Dermis microvascular lymphatic vessel endothelial cell (primary cell): ENCODE measurements at regions not wholly inside any gene's neighbourhood (a gene's known extent, or its start where the extent isn't known, plus 50 kb on each side); places are given as distances from the start of the nearest gene placed in this dataset.
"Not testable (repeated sequence)": the region's sequence is repeated elsewhere in the genome, so short reads cannot be mapped to it uniquely, and the experiment has no call there.

Source experiments
- DNase-seq, 2 donors: peaks; one replicate each; pipeline versions ENCODE4 v3.0.0 to v3.0.0-alpha.2; 2010; ENCODE audit warnings: low read depth in 2 of 2

DNA sequence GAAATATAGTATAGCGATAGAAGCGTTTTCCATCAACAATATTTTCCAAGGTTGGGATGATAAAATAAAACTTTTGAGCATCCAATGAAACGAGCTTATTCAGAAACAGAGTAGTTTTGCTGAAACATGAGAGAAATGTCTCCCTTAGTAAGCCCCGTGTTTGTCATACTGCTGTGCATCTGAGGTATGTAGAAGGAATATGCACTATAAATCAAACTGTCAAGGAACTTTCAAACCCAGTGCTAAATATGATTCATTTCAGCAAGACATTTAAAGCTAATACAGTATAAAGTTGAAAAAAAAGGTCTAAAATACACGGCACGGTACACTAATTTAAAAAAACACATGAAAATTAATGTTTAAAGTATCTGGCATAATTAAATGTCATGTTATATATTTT lies 546.2 kb downstream of the SLITRK5 start:
- DNase-seq: no peak

GRCh38 chr13:88217883-88218282 lies 546.7 kb downstream of the SLITRK5 start:
- no peak for DNase-seq

- DNase-seq: no peak
Observed at GRCh38 chr13:88223958-88224357, 552.8 kb downstream of the SLITRK5 start.

DNA sequence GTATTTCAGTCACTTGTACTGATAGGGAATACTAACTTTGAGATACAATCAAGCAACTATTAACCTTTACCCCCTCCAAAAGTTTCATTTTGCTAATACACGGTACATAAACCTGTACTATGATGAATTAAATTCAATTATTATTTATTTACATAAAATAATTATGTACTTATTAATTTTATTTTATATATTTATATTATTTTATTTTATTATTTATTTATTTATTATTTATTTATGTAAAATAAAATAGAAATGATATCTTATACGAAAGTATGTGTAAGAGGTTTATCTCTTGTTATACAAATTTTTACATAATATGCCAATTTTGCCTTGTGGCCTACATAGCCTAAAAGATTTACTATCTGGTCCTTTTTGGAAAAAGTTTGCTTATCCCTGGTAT lies 564.3 kb downstream of the SLITRK5 start:
- no peak for DNase-seq

- DNase-seq: no peak
Observed at GRCh38 chr13:88246239-88246638, 575.1 kb downstream of the SLITRK5 start.

DNA sequence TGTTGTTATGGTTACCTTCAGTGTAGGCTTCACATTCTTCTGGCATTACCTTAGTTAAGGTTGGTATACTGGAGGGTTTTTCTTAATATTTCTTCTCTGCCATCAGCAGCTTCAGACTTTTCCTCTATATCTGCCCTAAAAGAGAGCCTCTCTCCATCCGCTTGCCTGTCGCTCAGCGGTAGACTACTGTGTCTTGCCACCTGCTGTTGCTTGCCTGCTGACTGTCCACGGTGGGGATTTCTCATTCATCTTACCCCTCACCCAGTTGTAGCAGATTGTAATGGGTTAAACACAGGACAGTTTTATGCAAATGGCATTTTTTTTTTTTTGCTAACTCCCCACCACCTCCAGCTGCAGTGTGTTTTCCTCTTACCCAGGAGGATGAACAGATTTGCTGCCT lies 577.2 kb downstream of the SLITRK5 start:
- no peak for DNase-seq

- DNase-seq: no peak
Observed at GRCh38 chr13:88257706-88258105, 586.5 kb downstream of the SLITRK5 start.

DNA sequence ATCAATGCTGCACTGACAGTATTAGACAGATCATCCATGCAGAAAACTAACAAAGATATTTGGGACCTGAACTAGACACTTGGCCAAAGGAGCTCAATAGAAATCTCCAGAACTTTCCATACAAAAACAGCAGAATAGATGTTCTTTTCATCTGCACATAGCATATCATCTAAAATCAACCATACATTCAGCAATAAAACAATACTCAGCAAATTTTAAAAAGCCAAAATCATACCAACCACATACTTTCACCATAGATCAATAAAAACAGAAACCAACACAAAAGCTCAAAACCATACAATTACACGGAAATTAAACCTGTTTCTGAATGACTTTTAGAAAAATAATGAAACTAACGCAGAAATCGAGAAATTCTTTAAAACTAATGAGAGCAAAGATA lies 592.6 kb downstream of the SLITRK5 start:
- no peak for DNase-seq

GRCh38 chr13:88281841-88282240 lies 610.7 kb downstream of the SLITRK5 start:
- DNase-seq: no peak

DNA sequence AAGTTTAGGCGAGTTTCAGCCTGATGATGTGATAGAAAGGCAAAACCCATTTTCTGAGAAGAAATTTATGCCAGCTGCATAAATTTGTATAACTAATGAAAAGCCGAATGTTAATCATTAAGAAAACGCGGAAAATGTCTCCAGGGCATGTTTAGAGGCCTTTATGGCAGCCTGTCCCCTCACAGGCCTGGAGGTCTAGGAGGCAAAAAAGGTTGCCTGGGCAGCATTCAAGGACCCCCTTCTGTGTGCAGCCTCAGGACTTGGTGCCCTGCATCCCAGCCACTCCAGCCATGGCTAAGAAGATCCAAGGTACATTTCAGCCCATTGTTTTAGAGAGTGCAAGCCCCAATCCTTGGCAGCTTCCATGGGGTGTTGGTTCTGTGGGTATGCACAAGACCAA lies 614.2 kb downstream of the SLITRK5 start:
- no peak for DNase-seq

DNA sequence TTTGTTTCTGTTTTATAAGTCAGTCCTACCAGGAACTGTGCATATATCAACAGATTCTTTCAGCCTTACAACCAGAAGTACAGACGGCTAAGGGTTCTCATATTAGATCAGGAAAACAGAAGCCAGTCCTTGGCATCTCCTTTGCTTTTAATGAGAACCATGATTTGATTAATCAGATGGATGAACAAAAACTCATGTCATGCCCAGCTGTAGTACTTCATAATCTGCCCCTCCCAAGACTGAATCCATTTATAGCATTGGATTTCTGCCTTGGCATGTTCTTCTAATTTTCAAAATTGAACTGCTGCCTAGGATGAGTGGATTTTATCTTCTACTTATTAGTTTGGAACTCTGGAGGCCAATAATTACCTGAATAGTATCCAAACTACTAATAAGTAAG lies 617.2 kb downstream of the SLITRK5 start:
- no peak for DNase-seq

DNA sequence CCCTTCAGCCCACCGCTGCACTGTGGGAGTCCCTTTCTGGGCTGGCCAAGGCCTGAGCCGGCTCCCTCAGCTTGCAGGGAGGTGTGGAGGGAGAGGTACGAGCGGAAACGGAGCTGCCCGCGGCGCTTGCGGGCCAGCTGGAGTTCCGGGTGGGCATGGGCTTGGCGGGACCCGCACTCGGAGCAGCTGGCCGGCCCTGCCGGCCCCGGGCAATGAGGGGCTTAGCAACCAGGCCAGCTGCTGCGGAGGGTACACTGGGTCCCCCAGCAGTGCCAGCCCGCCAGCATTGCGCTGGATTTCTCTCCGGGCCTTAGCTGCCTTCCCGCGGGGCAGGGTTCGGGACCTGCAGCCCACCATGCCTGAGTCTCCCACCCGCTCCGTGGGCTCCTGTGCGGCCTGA lies 620.6 kb downstream of the SLITRK5 start:
- DNase-seq: not testable (repeated sequence)

DNA sequence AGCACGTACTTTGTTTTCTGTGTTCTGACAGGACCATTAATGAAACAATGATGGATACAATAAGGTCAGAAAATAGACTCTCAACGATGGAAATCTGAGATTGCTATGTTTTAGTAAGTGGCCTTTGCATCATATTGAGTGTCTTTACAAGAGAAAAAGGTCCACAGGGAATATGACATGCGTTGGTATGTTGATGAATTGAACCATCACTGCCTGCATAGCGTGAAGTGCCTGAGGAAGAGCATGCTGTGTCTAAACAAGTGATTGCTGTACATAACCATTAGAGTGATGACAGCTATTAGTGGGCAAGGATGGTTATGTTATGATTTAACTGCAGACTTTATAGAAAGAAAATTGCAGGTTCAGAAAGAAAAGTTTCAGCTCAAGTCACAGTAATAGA lies 623.2 kb downstream of the SLITRK5 start:
- no peak for DNase-seq

DNA sequence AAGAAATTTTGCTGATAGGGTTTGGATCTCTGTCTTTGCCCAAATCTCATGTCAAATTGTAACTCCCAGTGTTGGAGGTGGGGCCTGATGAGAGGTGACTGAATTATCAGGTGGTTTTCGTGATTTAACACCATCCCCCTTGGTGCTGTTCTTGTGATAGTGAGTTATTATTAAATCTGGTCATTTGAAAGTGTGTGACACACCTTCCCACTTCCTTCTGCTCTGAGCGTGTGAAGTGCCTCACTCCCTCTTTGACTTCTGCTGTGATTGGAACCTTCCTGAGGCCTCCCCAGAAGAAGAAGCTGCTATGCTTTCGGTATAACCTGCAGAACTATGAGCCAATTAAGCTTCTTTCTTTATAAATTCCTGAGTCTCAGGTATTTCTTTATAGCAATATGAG lies 632.0 kb downstream of the SLITRK5 start:
- DNase-seq: no peak

DNA sequence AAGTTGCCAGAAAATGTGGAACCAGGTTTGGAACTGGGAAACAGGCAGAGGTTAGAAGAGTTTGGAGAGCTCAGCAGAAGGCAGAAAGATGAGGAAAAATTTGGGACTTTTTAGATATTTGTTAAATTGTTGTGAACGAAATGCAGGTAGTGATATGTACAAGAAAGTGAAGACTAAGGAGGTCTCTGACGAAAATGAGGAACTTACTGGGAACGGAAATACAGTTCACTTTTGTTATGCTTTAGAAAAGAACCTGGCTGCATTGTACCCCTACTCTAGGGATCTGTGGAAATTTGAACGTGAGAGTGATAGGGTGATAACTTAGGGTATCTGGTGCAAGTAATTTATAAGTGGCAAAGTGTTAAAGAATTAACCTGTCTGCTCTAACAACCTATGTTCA lies 632.4 kb downstream of the SLITRK5 start:
- DNase-seq: no peak

- no peak for DNase-seq
Observed at GRCh38 chr13:88314496-88314895, 643.3 kb downstream of the SLITRK5 start.

DNA sequence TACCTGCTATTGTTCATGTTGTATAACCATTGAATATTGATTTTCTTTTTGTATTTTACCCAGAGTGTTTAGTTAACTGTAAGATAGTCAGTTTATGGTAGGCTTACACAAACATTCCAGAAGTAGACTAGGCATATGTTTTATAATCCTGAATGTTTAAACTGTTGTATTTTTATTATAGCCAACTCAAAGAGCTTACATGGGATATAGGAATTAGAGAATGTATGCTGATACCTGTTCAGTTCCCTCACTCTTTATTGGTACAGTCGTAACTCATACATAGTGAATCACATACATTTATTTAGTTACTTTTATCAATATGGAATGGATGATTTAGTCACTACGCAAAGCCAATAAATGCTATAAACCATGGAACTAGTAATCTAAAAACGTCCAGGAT lies 657.9 kb downstream of the SLITRK5 start:
- no peak for DNase-seq

DNA sequence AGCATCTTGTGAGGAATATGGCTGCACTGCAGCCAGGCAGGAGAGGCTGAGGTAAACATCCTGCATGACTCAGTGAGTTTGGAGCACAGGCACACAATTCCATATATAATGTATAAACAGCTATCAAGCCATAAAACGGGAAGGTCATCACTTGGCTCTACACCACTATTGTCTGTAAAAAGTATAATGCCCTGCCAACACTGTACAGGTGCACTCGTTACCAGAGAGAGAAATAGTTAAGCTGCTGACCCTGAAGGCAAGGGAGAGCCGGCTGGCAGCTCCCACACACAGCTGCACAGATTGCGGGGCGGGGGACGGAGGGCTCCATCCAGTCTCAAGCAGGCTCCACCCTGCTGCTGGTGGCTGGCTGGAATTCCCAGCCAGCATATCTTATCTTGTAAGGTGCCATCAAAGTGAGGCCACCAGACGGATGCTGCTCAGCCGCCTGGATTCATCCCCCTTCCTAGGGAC lies 668.1 kb downstream of the SLITRK5 start:
- no peak for DNase-seq

DNA sequence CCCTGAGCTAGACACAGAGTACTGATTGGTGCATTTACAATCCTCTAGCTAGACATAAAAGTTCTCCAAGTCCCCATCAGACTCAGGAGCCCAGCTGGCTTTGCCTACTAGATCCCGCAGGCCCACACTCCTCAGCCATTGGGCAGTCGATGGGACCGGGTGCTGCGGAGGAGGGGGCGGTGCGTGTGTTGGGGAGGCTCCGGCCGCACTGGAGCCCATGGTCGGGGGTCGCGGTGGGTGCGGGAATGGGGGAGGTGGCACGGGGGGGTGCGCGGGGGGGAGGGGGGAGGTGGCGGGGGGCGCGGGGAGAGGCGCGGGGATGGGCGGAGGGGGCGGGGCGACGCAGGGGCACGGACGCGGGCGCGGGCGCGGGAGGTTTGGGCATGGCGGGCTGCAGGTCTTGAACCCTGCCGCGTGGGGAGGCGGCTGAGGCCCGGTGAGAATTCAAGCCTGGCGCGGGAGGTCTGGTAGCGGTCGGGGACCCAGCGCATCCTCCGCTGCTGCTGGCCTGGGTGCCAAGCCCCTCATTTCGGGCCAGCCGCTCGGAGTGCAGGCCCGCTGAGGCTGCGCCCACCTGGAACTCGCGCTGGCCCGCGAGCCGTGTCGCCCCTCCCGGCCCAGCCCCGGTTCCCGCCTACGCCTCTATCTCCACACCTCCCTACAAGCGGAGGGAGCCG lies 674.1 kb downstream of the SLITRK5 start:
- DNase-seq: no peak

DNA sequence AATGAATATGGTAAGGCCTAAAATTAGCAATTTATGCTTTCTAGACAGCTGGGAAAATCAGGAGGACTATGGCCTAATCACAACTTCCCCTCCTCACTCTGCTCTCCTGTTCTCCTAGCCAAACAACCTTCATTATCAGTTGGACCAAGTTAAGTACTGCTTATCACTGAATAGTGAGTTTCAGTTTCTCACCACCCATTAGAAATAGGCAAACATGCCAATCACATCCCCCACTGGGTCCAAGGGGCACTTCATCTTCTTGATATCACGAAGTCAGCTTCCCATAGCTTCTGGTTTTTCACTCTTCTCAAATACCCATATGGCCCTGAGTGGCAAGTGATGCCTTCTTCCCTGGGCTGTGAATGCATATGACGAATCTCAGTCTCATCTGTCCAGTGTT lies 689.6 kb downstream of the SLITRK5 start:
- DNase-seq: no peak

DNA sequence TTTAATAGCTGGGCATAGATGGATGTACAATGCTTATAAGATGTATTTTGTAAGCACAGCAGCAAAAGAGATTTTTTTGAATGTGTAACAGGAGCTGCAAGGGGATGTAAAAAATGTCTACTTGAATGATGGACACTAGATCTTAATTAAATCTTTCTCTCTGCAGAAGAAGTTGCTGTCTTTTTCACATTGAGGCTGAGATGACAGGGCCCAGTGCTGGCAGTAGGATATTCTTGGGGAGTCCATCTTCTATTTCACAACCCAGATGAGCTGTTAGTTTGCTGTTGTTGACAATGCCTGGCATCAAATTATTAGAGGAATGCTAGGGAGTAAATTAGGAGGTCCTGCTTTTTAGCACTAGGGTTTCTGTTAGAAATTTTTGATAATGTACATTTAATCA lies 698.7 kb downstream of the SLITRK5 start:
- DNase-seq: no peak

DNA sequence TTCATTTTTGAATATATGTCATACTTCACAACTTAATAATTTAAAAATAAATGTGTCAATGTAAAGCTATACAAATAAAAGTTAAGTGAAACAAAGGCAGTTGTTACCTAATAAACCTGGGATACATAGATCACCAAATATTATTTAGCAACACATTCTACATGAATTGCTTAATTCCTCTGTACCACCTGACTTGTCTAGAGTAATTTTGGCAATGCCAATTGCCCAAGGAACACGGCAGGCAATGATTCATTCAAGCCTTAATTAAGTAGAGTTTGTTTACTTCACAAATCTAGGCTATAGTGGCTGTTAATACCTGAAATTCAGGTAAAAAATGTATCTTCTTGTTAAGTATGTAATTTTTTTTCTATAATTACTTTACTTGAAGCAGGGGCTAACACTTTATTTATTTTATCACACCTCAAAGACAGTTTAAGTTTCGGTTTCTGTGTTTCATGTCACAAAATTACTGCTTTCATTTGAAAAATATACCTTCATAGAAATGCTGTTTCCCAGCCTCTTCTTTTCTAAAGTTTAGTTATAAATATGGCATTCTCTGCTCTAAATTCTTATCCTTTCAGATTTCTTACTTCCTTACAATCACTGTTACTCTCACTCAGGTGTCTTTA lies 705.7 kb downstream of the SLITRK5 start:
- DNase-seq: no peak

GRCh38 chr13:88377852-88378251 lies 706.7 kb downstream of the SLITRK5 start:
- no peak for DNase-seq

GRCh38 chr13:88384542-88384941 lies 713.4 kb downstream of the SLITRK5 start:
- DNase-seq: no peak
